GM23338 (cell line): ENCODE measurements at regions not wholly inside any gene's neighbourhood (a gene's known extent, or its start where the extent isn't known, plus 50 kb on each side); places are given as distances from the start of the nearest gene placed in this dataset.

Source experiments
- ATAC-seq: fragments of 200-7000 bp; cut with Tn5 transposase; 3 replicates; pipeline ENCODE4 v1.9.1; 2020
- DNase-seq: peaks from one replicate; pipeline ENCODE4 v3.0.0-alpha.2; 2015; ENCODE audit warnings: low spot score
- H2AFZ ChIP-seq: fragments of 200-600 bp; sonication (generic); 2 replicates; pipeline ENCODE4 v1.8.0; 2016; ENCODE audit warnings: antibody characterized with exemption, mild to moderate bottlenecking, moderate library complexity
- H3F3A ChIP-seq: fragments of 200-600 bp; sonication (generic); replicated peaks from 2 replicates; pipeline ENCODE4 v1.8.0; 2017; ENCODE audit warnings: antibody characterized with exemption, mixed run types, low read depth
- H3K27ac ChIP-seq: fragments of 200-600 bp; sonication (generic); 2 replicates; pipeline ENCODE4 v1.6.1; 2016; ENCODE audit warnings: low read depth
- H3K27me3 ChIP-seq: fragments of 200-600 bp; sonication (generic); 2 replicates; pipeline ENCODE4 v1.8.0; 2016; ENCODE audit warnings: mild to moderate bottlenecking, mixed run types, moderate library complexity; ENCODE audit not compliant: insufficient read depth
- H3K36me3 ChIP-seq: fragments of 200-600 bp; sonication (generic); 2 replicates; pipeline ENCODE4 v1.8.0; 2016; ENCODE audit warnings: mild to moderate bottlenecking; ENCODE audit not compliant: insufficient read depth
- H3K4me1 ChIP-seq: fragments of 200-600 bp; sonication (generic); 2 replicates; pipeline ENCODE4 v1.8.0; 2016; ENCODE audit warnings: mild to moderate bottlenecking, moderate library complexity; ENCODE audit not compliant: insufficient read depth
- H3K4me2 ChIP-seq: fragments of 200-600 bp; sonication (generic); 2 replicates; pipeline ENCODE4 v1.7.1; 2017; ENCODE audit warnings: mixed run types
- H3K4me3 ChIP-seq: fragments of 200-600 bp; sonication (generic); 2 replicates; pipeline ENCODE4 v1.6.1; 2016; ENCODE audit warnings: mixed run types
- H3K79me2 ChIP-seq: fragments of 200-600 bp; sonication (generic); replicated peaks from 2 replicates; pipeline ENCODE4 v1.8.0; 2017; ENCODE audit warnings: mild to moderate bottlenecking; ENCODE audit not compliant: insufficient read depth
- H3K9me2 ChIP-seq: fragments of 200-600 bp; sonication (generic); 2 replicates; pipeline ENCODE4 v1.8.0; 2017; ENCODE audit not compliant: insufficient read depth
- H4K20me1 ChIP-seq: fragments of 200-600 bp; sonication (generic); replicated peaks from 2 replicates; pipeline ENCODE4 v1.8.0; 2017; ENCODE audit warnings: mild to moderate bottlenecking; ENCODE audit not compliant: insufficient read depth
- H3K27ac Mint-ChIP-seq: 2 replicates; pipeline ENCODE4 v1.8.0; 2020; ENCODE audit warnings: inconsistent platforms, mild to moderate bottlenecking, moderate library complexity, mixed read lengths
- H3K27me3 Mint-ChIP-seq: 3 replicates; pipeline ENCODE4 v1.8.0; 2022; ENCODE audit warnings: low read depth, mild to moderate bottlenecking, moderate library complexity, mixed read lengths, inconsistent platforms; ENCODE audit not compliant: insufficient read depth, poor library complexity
- H3K36me3 Mint-ChIP-seq: 3 replicates; pipeline ENCODE4 v1.8.0; 2021; ENCODE audit warnings: low read depth, mild to moderate bottlenecking, inconsistent platforms, moderate library complexity, mixed read lengths
- H3K4me1 Mint-ChIP-seq: 3 replicates; pipeline ENCODE4 v1.8.0; 2020; ENCODE audit warnings: mild to moderate bottlenecking, inconsistent platforms, mixed read lengths
- H3K4me3 Mint-ChIP-seq: 3 replicates; pipeline ENCODE4 v1.8.0; 2021; ENCODE audit warnings: moderate library complexity, mild to moderate bottlenecking, inconsistent platforms, mixed read lengths
- H3K9me3 Mint-ChIP-seq: 3 replicates; pipeline ENCODE4 v1.8.0; 2020; ENCODE audit warnings: moderate library complexity, mild to moderate bottlenecking, inconsistent platforms, mixed read lengths
- CREB1 ChIP-seq: fragments of 250-450 bp; sonication (Bioruptor Pico); IDR thresholded peaks from 2 replicates; pipeline ENCODE4 v1.5.0; 2020; ENCODE audit warnings: low read depth, mild to moderate bottlenecking, moderate library complexity
- EZH2phosphoT487 ChIP-seq: fragments of 200-600 bp; sonication (generic); IDR thresholded peaks from one replicate; pipeline ENCODE4 v1.8.1; 2018; ENCODE audit warnings: antibody characterized with exemption; ENCODE audit not compliant: unreplicated experiment
- JUNB ChIP-seq: IDR thresholded peaks from one replicate; pipeline ENCODE4 v1.6.1; 2016; ENCODE audit warnings: antibody characterized with exemption; ENCODE audit not compliant: unreplicated experiment
- STAT1 ChIP-seq: IDR thresholded peaks from one replicate; pipeline ENCODE4 v1.6.1; 2016; ENCODE audit warnings: antibody characterized with exemption; ENCODE audit not compliant: unreplicated experiment
- TF ChIP-seq, protein P1 (sequence below): fragments of 250-450 bp; sonication (Bioruptor Pico); IDR thresholded peaks from 2 replicates; pipeline ENCODE4 v1.5.0; 2020; ENCODE audit warnings: mild to moderate bottlenecking, moderate library complexity
- TF ChIP-seq, protein P2 (sequence below): IDR thresholded peaks from one replicate; pipeline ENCODE4 v1.6.1; 2018; ENCODE audit warnings: antibody characterized with exemption; ENCODE audit not compliant: unreplicated experiment

DNA sequence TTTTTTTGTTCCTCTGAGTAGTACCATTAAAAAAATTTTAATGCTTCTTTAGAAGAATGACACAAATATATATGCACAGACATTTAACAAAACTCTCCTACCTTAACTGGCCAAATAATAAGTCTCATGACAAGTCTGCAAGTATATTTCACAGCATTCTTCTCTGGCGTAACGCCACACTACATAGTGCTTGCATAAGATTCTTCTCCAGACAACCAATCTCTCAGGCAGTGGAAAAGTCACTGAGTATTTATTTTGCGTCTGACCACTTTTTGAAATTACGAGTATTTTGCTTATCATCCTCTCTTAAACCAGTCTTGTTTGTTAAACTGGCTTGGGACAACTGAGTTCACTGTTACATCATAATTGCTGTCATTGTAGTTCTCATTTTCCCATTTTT is 749.2 kb downstream of the ADCYAP1 start (continued):
- TF ChIP-seq, protein P1, sequence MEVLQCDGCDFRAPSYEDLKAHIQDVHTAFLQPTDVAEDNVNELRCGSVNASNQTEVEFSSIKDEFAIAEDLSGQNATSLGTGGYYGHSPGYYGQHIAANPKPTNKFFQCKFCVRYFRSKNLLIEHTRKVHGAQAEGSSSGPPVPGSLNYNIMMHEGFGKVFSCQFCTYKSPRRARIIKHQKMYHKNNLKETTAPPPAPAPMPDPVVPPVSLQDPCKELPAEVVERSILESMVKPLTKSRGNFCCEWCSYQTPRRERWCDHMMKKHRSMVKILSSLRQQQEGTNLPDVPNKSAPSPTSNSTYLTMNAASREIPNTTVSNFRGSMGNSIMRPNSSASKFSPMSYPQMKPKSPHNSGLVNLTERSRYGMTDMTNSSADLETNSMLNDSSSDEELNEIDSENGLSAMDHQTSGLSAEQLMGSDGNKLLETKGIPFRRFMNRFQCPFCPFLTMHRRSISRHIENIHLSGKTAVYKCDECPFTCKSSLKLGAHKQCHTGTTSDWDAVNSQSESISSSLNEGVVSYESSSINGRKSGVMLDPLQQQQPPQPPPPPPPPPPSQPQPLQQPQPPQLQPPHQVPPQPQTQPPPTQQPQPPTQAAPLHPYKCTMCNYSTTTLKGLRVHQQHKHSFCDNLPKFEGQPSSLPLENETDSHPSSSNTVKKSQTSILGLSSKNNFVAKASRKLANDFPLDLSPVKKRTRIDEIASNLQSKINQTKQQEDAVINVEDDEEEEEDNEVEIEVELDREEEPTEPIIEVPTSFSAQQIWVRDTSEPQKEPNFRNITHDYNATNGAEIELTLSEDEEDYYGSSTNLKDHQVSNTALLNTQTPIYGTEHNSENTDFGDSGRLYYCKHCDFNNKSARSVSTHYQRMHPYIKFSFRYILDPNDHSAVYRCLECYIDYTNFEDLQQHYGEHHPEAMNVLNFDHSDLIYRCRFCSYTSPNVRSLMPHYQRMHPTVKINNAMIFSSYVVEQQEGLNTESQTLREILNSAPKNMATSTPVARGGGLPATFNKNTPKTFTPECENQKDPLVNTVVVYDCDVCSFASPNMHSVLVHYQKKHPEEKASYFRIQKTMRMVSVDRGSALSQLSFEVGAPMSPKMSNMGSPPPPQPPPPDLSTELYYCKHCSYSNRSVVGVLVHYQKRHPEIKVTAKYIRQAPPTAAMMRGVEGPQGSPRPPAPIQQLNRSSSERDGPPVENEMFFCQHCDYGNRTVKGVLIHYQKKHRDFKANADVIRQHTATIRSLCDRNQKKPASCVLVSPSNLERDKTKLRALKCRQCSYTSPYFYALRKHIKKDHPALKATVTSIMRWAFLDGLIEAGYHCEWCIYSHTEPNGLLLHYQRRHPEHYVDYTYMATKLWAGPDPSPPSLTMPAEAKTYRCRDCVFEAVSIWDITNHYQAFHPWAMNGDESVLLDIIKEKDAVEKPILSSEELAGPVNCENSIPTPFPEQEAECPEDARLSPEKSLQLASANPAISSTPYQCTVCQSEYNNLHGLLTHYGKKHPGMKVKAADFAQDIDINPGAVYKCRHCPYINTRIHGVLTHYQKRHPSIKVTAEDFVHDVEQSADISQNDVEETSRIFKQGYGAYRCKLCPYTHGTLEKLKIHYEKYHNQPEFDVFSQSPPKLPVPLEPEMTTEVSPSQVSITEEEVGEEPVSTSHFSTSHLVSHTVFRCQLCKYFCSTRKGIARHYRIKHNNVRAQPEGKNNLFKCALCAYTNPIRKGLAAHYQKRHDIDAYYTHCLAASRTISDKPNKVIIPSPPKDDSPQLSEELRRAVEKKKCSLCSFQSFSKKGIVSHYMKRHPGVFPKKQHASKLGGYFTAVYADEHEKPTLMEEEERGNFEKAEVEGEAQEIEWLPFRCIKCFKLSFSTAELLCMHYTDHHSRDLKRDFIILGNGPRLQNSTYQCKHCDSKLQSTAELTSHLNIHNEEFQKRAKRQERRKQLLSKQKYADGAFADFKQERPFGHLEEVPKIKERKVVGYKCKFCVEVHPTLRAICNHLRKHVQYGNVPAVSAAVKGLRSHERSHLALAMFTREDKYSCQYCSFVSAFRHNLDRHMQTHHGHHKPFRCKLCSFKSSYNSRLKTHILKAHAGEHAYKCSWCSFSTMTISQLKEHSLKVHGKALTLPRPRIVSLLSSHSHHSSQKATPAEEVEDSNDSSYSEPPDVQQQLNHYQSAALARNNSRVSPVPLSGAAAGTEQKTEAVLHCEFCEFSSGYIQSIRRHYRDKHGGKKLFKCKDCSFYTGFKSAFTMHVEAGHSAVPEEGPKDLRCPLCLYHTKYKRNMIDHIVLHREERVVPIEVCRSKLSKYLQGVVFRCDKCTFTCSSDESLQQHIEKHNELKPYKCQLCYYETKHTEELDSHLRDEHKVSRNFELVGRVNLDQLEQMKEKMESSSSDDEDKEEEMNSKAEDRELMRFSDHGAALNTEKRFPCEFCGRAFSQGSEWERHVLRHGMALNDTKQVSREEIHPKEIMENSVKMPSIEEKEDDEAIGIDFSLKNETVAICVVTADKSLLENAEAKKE (CRISPR knock-in tag) = no peak
- no peak for TF ChIP-seq JUNB

DNA sequence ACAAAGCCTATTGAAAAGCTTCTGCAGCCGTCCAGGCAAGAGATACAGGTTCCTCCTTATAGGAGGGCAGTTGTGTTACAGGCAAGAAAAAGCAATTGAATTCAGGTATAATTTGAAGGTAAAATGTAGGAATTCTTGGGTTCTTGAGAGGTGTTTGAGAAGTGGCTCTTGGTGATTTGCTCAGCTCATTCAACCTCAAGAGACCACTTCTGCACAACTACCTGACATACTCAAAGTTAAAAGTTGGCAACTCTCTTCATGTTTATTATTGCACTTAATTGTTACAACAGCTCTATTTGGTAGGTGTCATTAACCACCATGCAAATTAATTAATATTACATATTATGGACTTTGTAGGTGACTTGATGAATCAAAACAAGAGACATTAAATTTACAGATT is 753.2 kb downstream of the ADCYAP1 start:
- Mint-ChIP-seq H3K4me3 (no peak overlapping the region), H3K36me3 (no peaks in the 10 kb centered on the region), H3K27me3 (peaks cover 2% of the 10 kb centered on the region), H3K4me1 (no peaks in the 10 kb centered on the region), H3K9me3 (no peaks in the 10 kb centered on the region), H3K27ac (no peak overlapping the region)
- no peak overlapping the region for H2AFZ ChIP-seq
- H3F3A ChIP-seq = no peaks in the 10 kb centered on the region
- H3K4me3 ChIP-seq = no peak overlapping the region
- no peaks in the 10 kb centered on the region for H3K36me3 ChIP-seq
- no peak overlapping the region for H3K4me2 ChIP-seq
- no peaks in the 10 kb centered on the region for H4K20me1 ChIP-seq
- DNase-seq (no peak), ATAC-seq (no peak)
- H3K4me1 ChIP-seq = no peaks in the 10 kb centered on the region
- H3K9me2 ChIP-seq = no peaks in the 10 kb centered on the region
- no peak overlapping the region for H3K27ac ChIP-seq
- H3K79me2 ChIP-seq = no peaks in the 10 kb centered on the region
- no peaks in the 10 kb centered on the region for H3K27me3 ChIP-seq
- TF ChIP-seq, protein P2, sequence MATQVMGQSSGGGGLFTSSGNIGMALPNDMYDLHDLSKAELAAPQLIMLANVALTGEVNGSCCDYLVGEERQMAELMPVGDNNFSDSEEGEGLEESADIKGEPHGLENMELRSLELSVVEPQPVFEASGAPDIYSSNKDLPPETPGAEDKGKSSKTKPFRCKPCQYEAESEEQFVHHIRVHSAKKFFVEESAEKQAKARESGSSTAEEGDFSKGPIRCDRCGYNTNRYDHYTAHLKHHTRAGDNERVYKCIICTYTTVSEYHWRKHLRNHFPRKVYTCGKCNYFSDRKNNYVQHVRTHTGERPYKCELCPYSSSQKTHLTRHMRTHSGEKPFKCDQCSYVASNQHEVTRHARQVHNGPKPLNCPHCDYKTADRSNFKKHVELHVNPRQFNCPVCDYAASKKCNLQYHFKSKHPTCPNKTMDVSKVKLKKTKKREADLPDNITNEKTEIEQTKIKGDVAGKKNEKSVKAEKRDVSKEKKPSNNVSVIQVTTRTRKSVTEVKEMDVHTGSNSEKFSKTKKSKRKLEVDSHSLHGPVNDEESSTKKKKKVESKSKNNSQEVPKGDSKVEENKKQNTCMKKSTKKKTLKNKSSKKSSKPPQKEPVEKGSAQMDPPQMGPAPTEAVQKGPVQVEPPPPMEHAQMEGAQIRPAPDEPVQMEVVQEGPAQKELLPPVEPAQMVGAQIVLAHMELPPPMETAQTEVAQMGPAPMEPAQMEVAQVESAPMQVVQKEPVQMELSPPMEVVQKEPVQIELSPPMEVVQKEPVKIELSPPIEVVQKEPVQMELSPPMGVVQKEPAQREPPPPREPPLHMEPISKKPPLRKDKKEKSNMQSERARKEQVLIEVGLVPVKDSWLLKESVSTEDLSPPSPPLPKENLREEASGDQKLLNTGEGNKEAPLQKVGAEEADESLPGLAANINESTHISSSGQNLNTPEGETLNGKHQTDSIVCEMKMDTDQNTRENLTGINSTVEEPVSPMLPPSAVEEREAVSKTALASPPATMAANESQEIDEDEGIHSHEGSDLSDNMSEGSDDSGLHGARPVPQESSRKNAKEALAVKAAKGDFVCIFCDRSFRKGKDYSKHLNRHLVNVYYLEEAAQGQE = no peak
- TF ChIP-seq, protein P1 (CRISPR knock-in tag) = no peak
- TF ChIP-seq JUNB = no peak
- no peak for TF ChIP-seq STAT1
- TF ChIP-seq CREB1 = no peak
- no peak for TF ChIP-seq EZH2phosphoT487
